T-helper 1 cell (primary cell): ENCODE measurements at regions not wholly inside any gene's neighbourhood (a gene's known extent, or its start where the extent isn't known, plus 50 kb on each side); places are given as distances from the start of the nearest gene placed in this dataset.

Source experiments
- DNase-seq, 5 donors: peaks; one replicate each; pipeline ENCODE4 v3.0.0-alpha.2; 2012 to 2020

DNA sequence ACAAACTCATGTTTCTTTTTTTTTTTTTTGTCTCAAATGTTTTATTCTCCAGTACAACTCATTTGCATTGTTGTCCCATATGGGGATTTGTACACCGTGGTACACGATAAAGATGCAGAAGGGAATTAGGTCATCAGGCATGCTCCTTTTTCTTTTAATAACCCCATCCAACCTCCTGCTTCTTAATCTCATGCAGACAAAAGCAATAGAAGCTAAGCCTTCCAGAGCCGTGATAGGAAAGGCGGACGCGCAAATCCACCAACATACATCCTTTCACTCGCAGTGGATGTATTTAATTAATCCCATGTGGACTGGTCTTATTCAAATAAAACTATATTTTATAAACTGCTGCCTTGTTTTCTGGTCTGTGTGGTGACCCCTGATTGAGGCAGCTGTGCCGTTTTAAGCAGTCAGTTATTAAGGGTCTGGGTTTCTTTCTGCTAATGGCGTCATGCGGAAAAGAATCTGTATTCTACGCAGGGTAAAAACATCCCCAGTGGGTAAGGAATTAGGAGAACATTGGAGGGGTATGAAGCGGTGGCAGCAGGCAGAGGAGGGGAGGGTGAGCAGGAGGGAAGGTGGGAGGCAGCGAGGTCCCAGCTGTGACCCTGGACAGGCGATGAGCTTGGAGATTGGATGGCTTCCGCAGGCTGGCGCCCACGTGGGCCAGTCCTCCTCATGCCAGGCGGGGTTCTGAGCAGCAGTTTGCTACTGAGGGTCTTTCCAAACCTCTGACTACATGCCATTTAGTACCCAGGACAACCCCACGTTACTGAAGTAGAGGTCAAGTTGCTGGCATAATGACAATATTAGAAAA is 172.8 kb downstream of the LINC00237 start:
- no peak for DNase-seq

DNA sequence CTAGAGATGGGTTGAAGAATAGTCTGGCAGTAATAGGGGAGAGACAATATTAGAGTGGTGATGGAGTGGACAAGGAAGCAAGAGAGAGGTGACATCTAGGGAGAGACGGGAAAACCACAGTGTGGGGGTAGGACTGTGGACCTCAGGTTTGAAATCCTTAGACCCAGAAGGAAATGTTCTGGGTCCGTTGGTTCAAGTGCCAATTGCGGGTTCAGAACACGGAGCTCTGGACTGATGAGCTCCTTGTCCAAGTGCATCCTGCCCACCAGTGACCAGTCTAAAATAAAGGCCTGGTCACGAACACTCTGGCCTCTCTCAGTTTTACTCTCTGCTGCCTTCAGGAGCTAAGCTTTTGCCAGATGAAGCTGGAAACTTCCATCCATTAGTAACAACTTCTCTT is 174.0 kb downstream of the LINC00237 start:
- DNase-seq: no peak

DNA sequence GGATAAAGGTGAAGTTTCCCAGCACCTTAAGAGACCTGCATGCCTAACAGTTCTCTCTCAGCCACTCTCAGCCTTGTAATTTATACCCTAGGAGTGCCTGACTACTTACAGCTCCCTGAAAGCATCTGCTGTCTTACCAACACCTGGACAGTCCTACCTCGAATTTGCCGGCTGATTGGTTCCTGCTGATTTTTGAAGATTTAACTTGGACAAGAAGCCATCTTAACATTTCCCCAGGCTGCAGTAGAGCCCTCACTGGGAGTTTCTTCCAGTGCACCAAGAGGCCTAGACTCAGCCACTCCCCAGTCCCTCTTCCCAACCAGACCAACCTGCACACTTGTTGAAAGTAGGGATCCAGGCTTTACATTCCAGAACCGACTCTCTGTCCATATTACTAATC is 174.5 kb downstream of the LINC00237 start:
- no peak for DNase-seq

DNA sequence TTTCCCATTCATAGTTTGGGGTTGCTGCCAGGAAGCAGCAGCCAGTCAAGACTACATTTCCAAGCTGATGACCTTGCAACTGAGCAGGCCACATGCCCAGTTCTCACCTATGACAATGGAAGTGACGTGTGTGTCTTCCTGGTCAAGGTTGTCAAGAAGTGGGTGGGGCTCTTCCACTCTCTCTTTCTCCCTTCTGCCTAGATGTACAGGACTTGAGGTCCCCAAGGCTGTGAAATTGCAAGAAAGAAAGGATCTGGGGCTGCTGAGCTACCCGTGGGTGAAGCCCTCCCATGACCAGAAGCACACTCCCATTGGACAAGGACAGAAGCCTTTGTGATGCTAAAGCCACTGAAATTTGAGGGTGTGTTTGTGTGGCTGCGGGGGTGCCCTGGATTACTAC is 175.1 kb downstream of the LINC00237 start:
- DNase-seq: no peak

DNA sequence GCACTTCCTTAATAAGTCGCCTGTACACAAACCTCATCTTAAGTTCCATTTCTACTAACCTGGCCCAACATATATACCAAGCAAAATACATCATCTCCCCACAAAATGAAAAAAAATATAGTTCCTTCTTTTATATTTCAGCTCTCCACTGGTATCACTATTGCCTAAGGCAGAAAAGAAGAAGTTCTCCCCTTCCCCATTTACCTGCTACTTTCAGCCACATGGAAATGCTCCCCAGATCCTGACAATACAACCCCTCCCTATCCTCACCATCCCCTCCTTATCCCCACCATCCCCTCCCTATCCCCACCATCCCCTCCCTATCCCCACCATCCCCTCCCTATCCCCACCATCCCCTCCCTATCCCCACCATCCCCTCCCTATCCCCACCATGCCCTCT is 175.7 kb downstream of the LINC00237 start:
- DNase-seq: no peak

DNA sequence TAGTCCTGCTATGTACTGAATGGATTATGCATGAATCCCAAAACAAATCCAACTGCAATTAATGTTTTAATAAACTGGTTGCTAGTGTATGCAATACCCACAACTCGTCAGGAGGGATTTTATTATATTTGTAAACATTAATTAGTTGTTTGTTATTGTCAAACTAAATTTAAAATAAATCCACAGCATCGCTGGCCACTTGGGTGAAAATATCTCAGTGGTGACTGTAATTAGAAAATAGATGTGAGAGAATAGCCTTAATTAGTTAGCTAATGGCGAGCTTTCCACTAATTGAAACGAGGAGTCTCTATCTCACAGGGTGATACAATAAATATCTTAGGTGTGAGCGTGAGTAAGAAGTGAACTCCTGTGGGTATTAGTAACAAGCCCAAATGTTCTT is 176.8 kb downstream of the LINC00237 start:
- DNase-seq: no peak

DNA sequence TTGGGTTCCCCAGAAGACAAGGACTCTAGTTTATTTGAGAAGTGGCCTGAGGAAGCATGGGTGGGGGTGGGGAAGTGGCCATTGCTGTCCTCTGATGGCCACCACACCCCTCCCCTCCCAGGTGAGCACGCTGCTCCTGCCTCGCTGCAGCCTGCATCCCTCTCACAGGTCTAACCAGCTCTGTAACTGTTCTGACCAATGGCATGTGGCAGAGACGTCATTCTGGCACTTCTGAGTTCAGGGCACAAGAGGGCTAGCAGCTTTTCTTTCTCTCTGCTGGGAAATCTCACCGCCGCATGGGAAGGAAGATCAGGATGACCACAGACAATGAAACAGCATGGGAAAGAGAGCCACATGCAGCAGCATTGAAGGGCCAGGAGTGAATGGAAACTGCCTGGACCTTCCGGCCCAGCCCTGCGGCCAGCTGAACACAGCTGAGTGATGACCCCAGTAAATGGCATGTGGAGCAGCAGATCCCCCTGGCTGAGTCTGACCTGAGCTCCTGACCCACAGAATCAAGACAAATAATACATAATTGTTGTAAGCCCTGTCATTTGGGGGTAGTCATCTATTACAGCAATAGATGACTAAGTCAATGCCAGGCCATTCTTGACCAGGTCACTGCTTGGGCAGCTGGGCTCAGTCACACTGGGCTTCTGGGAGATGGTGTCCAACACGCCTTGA is 179.8 kb downstream of the LINC00237 start:
- no peak for DNase-seq

DNA sequence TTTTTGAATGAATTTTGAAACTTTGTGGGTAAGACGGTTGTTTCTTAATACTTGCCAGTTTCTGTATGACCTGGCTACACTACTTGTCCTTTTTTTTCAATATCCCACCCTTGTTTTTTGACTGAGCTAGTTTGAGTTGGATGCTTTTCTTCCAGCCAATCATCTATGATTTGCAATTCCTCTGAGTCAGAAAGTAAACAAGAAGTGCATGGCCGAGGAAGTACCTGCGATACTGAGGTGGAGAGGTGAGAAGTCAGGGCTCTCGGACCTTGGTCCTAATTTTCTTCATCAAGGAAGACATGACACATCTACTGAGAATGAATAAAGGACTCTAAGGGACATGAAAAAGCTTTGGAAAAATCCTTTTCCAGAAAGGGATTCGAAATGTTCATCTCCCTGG is 185.7 kb downstream of the LINC00237 start:
- no peak for DNase-seq

DNA sequence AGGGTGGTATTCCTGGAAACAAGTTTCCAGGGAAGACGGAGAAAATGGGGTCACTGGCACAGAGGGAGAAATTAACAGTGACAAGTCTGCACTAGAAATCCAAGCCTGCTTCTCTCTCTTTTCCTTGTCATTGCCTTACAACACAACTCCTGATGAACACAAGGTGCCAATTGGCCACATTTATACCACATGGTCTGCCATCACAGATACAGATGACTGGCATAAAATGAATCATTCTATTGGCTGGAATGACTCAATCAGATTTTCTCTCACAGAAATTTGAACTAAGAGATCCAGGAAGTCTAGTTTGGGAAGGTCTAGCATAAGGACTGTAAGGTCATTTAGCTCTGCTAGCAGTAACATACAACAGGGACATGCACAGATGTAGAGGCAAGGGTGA is 190.3 kb downstream of the LINC00237 start:
- DNase-seq: no peak

DNA sequence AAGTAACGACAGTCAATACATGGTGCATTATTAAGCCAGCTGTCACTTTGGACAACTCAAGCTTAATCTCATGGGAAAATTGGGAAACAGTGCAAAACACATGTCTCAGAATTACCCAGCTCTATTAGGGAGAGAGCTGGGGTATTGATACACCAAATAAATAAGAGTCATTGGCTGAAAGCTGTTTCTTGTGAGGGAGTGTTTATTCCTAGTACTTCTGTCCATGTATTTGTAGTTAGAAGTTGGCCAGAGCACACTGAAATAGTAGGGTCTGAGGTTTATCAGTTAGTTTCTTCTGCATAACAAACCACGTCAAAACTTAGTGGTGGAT is 192.0 kb upstream of the RALGAPA2 start:
- no peak for DNase-seq

DNA sequence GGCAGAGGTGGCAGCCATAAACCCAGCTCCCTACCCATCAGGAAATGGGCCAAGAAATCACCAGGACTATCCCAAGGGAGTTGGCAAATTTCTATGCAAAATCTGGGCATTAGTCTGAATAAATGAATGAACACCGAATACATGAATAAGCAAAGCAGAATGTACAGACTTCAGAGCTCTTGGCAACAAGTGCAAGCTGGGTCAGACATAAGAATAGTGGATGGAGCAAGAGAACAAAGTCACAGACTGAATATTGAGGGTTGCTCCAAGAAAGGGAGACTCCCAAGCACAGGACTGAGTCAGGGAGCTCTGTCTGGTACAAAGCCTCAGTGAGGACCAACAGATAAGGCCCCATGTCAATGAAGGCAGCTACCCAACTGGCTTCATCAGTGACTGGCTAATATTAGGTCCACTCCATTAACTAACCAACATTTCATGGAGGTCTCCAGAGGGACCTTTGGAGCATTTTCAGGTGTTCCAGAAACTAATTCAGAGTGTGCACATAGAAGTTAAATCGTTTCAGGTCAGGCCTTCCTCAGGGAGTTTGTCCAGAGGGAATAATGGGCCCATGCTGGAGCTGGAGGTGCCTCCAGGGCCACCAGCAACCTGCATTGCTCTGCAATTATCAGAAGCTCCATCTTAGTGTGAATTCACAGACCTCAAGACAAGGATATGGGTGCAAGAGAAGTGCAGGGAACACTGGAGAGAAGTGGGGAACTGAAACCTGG is 191.5 kb upstream of the RALGAPA2 start:
- DNase-seq: no peak

DNA sequence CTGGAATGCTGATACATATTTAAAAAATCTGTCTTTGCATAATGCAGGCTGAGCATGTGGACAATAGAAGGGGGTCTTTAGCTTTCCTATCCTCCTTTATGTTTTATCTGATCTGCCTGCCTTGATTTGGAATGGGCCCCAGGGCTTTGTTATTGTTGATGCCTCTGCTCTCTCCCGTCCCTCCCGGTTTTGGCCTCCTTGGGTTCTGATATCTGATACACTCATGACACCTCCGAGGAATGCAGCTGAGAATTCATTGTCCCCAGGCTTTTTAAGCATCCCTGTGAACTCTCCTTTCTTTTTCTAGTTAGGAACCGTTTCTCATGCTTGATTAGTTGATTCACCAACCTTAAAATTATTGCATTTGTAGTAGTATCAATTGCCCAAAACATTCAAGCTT is 185.5 kb upstream of the RALGAPA2 start:
- DNase-seq: no peak

DNA sequence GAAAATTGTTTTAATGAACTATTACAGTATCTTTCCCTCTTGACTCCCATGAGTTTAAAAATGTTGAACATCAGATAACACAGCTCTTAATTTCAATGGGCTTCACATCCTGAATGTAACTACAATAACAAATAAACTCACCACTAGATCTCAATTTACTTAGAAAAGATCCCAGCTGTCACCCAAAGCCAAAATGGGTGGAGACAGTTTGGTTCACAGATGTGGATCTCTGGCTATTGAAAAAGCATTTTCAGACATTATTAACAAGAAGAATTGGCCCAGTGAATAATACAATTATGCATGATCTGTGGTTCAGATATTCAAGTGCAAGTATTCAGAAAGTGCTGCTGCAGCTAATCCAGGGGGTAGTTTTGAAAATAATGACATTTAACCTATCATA is 184.7 kb upstream of the RALGAPA2 start:
- DNase-seq: no peak

DNA sequence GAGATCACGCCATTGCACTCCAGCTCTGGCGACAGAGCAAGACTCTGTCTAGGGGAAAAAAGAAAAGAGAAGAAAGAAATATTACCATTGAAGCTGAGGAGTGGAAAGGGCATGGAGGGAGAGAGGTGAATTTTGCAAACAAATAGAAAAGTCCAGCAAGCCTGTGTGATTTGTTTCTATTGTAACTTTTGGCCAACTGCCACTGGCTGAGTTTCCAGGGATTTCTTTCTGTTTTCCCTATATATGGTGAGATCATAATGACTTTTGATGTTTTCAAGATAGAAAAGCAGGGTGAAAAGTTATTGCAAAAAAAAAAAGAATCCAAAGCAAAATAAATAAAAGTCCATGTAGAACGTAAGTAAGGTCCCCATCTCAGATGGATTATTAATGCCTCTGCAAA is 184.2 kb upstream of the RALGAPA2 start:
- DNase-seq: no peak

DNA sequence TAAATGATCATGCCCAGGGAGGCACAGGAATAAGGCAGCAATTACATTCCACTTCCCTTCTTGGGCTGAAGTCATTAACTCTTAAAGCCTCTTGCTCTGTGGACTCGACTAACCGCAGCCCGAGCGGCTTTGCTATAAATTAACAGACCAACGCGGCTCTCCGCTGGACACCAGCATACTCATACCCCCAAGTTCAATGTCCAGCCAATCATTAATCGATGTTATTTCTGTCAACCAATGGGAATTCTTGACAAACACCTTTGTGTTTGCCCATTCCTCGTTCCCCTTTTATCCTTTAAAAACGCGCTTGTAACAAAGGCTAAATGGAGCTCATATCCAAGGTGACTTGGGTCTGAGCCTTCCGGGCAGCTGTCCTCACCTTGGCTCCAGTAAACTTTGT is 183.1 kb upstream of the RALGAPA2 start:
- DNase-seq: no peak

DNA sequence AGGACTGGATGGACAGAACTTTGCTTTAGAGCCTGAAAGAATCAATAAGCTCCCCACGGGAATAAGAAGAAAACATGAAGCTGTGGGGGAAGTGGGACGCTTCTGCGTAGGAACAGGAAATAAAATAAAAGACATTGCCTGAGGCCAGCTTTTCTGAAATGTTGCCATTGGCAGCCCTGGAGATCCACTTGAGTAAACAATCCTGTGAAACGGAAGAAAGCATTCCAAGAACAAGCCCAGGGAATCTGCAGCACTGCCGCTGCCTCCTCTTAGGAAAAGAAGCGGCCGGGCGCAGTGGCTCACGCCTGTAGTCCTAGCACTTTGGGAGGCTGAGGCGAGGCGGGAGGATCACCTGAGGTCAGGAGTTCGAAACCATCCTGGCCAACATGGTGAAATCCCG is 182.3 kb upstream of the RALGAPA2 start:
- no peak for DNase-seq

DNA sequence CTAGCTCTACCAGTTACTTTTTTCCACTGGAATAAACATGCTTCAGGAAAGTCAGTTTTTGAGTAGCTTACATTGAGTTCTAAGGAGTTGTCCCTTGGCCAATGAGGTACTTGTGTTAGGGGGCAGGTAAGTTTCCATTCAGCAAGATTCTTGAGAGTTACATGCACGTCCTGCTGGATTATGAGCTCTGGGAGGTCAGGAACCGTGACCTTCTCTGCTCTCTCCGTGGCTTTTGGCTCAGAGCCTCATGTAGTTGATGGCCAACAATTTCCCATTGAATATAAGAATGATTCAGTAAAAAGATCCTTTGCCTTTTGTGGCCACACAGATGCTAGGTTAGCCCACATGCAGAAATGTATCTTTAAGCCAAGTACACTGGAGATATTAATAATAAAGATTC is 181.8 kb upstream of the RALGAPA2 start:
- DNase-seq: no peak

DNA sequence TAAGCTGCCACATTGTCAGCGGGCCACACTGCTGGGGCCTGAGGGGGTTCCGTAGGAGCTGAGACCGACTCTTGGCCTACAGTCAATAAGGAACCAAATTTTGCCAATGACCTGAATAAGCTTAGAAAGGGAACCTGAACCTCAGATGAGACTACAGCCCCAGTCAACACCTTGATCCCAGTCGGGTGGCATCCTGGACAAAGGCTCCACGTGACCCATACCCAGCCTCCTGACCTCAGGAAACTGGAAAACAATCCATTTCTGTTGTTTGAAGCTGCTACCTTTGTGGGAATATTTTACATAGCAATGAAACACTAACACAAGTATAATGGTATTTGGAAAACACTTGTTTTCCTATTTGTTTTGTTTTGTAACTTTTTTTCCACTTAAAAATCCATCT is 179.9 kb upstream of the RALGAPA2 start:
- DNase-seq: no peak

DNA sequence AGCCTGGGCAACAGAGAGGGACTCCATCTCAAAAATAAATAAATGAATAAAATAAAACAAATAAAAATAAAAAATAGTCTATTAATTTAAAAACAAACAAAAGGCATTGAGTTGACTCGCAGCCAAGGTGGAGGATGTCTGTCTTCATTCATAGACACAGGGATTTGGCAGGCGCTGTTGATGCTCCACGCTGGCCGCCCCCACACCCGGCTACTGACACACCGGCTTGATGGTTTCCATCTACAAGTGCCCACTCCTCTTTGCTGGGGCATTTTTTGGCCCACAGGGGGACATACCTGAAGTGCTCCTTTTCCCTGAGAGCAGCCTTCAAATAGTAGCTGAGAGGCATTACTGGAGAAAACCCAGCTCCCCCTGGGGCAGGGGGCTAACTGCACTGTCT is 178.3 kb upstream of the RALGAPA2 start:
- DNase-seq: no peak

DNA sequence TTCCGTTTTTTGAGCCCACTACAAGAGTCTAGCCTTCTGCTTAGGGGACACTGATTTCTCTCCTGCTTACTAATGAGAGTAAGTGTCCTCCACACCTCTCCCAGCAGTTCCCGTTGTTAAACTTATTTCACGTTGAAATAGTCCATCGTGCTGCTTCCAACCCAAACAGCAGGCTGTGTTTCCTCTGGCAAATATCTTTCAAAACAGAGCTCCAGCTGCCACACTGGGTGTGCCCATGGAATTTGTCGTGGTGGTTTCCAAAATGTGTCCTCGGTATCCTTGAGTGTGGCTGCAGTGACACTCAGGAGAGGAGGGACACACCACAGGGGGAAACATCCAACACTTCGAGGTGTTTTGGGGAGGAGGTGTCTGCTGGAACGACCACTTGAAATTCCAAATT is 176.5 kb upstream of the RALGAPA2 start:
- DNase-seq: no peak

DNA sequence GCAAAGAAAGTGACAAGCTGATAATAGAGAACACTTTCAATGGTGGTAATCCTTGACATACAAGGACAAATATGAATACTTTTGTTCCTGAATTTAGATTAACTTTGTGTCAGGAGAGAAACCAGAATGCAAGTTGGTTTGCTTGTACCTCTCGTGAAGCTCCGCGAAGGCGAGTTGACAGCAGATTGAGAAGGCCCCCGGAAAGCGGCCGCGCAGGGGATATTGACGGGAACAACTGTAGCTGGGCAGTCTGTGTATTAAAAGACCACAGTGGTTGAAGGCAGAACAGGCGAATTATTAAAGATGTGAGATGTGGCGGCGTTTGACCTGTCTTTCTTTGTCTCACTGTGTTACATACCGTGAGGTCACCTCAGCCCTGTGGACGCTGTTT is 175.8 kb upstream of the RALGAPA2 start:
- no peak for DNase-seq

DNA sequence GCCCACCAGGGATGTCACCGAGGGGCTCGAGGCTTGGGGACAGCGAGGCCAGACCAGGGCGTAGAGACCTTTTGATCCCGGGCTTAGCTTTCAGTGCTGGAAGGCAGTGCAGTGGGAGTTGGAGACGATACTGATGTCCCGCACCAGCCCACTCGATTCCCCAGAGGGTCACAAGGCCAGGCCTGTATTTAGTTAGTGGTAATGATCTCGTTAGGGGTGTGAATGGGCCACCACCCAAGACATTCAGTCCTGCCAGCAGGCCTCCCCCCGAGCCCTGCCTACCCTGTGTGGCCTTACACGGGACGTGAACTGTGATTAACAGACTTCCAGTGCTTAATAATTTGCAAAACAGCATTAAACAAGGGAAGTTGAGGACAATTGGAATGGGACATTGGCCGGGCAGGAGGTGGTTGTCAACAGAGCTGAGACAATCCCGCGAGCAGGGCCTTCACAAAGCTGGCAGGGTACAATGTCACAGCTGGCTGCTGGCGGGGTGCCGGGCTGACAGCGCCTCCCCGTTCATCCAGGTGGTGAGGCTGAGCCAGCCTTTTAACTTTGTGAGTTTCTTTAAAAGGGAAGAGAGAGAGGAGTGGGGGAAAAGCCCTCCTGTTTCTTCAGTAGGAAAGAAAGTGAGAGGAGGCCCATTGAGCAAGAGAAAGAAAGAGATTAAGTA is 175.3 kb upstream of the RALGAPA2 start:
- DNase-seq: no peak

DNA sequence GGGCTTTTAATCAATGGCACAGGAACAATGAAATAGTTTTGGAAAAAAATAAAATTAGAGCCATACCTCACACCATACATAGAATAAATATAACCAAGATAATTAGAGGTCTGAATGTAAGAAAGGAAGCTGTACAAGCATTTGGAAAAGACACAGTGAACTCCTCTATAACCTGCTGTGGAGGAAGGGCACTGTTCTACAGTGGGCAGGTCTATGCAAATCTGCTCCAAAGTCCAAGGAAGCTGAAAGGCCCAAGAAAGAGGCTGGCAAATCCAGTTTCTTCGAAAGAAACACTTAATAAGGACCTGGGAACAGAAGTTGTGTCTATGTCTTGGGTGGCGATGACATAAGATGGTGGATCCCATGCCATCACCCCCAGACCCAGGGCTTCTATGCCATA is 169.4 kb upstream of the RALGAPA2 start:
- no peak for DNase-seq

DNA sequence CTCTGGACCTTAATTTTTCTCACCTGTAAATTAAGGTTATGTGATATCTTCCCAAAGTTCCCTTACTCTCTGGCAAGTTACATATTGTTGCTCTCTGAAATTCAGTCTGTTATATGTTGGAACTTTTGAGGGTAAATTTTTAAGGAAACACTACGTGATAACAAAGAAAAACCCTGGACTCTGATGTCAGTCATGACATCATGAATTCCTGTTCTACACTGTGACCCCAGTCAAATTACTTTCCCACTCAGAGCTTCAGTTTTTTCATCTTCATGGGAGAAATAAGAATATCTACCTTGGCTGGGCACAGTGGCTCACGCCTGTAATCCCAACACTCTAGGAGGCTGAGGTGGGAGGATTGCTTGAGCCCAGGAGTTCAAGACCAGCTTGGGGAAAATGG is 164.6 kb upstream of the RALGAPA2 start:
- DNase-seq: no peak
